IMR-90 (cell line): ENCODE measurements at regions not wholly inside any gene's neighbourhood (a gene's known extent, or its start where the extent isn't known, plus 50 kb on each side); places are given as distances from the start of the nearest gene placed in this dataset.

Source experiments
- POLR2A ChIP-seq: IDR thresholded peaks from 2 replicates; pipeline ENCODE4 v1.6.1; 2012; ENCODE audit warnings: mild to moderate bottlenecking, low read depth, low read length
- RAD21 ChIP-seq: IDR thresholded peaks from 2 replicates; pipeline ENCODE4 v1.6.1; 2012; ENCODE audit warnings: low read length, improper control_type of control experiment
- RFX5 ChIP-seq: IDR thresholded peaks from 2 replicates; pipeline ENCODE4 v1.8.0; 2012; ENCODE audit warnings: low read depth, mild to moderate bottlenecking, low read length, moderate library complexity
- SMC3 ChIP-seq: fragments of 150-350 bp; IDR thresholded peaks from 2 replicates; pipeline ENCODE4 v1.6.1; 2016; ENCODE audit warnings: low read depth, mild to moderate bottlenecking, antibody characterized with exemption, low read length, moderate library complexity
- USF2 ChIP-seq: fragments of 150-350 bp; IDR thresholded peaks from 2 replicates; pipeline ENCODE4 v1.6.1; 2017; ENCODE audit warnings: mild to moderate bottlenecking, antibody characterized with exemption, low read length, low read depth
- TF ChIP-seq, protein P1 (sequence below): conservative IDR thresholded peaks from 2 replicates; pipeline ENCODE4 v1.5.1; 2012; ENCODE audit warnings: mild to moderate bottlenecking, low read depth, low read length, improper control_type of control experiment

DNA sequence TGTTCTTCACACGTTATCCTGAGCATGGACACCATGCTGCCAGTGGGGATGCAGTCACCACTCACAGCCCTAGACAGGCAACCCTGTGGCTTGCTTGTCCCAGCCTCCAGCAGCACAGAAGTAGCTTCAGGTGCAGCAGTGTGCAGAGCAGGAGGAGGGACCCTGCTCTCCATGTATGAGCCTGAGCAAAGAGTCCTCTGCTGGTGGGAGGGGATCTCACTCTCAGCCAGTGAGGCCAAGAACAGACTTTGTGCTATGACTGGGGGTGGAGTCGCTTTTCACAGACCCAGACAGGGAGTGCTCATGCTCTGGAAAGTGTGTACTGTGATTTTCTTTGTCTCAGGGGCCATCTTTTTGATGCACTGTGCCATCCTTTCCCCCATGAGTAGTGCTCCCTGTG is 66.1 kb upstream of the NDN start:
- TF ChIP-seq POLR2A (no peak), RAD21 (no peak), USF2 (no peak), SMC3 (no peak), RFX5 (no peak)
- TF ChIP-seq, protein P1, sequence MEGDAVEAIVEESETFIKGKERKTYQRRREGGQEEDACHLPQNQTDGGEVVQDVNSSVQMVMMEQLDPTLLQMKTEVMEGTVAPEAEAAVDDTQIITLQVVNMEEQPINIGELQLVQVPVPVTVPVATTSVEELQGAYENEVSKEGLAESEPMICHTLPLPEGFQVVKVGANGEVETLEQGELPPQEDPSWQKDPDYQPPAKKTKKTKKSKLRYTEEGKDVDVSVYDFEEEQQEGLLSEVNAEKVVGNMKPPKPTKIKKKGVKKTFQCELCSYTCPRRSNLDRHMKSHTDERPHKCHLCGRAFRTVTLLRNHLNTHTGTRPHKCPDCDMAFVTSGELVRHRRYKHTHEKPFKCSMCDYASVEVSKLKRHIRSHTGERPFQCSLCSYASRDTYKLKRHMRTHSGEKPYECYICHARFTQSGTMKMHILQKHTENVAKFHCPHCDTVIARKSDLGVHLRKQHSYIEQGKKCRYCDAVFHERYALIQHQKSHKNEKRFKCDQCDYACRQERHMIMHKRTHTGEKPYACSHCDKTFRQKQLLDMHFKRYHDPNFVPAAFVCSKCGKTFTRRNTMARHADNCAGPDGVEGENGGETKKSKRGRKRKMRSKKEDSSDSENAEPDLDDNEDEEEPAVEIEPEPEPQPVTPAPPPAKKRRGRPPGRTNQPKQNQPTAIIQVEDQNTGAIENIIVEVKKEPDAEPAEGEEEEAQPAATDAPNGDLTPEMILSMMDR = no peak
